ENCODE measurements at regions not wholly inside any gene's neighbourhood (a gene's known extent, or its start where the extent isn't known, plus 50 kb on each side); places are given as distances from the start of the nearest gene placed in this dataset.

GRCh38 chr3:170814822-170815221 is 55.2 kb downstream of the RPL22L1 start:
- no peaks in the 10 kb centered on the region for H3K27me3 ChIP-seq (ENCODE audit: insufficient read depth, low read length, poor library complexity, severe bottlenecking)
- peak overlapping the region; percentile 17 for H3K4me2 ChIP-seq (ENCODE audit: low read depth, low read length, poor library complexity, severe bottlenecking)
- H3K9me2 ChIP-seq (replicated peaks; ENCODE audit: low read depth, low read length): no peaks in the 10 kb centered on the region
- H2AFZ ChIP-seq (ENCODE audit: low read length): peak overlapping the region; percentile 46; the same call in 1 of the 2 replicates
- H3F3A ChIP-seq (ENCODE audit: low read depth): no peaks in the 10 kb centered on the region
- no peaks in the 10 kb centered on the region for H4K20me1 ChIP-seq (ENCODE audit: insufficient read depth, low read length, poor library complexity, severe bottlenecking)
- H3K9ac ChIP-seq (ENCODE audit: low read depth, low read length, poor library complexity, severe bottlenecking): no peak overlapping the region
- no peak for TF ChIP-seq EZH2phosphoT487 (IDR thresholded peaks at IDR 0.05; ENCODE audit: borderline replicate concordance)
- TF ChIP-seq CTCF (conservative IDR thresholded peaks at IDR 0.05; ENCODE audit: low read length): no peak
- no peaks in the 10 kb centered on the region for H3K9me3 ChIP-seq (ENCODE audit: insufficient read depth, low read depth, low read length)
- H3K36me3 ChIP-seq (ENCODE audit: insufficient read depth, low read length): no peaks in the 10 kb centered on the region
- H3K4me1 ChIP-seq (ENCODE audit: insufficient read depth, low read length, poor library complexity, severe bottlenecking): peaks cover 32% of the 10 kb centered on the region
- no peaks in the 10 kb centered on the region for H3K79me2 ChIP-seq (ENCODE audit: insufficient read depth, low read length)
- no peak overlapping the region for H3K4me3 ChIP-seq (ENCODE audit: low read length, poor library complexity, severe bottlenecking)

- Histone ChIP-seq H4K20me1 (ENCODE audit: insufficient read depth, low read length, poor library complexity, severe bottlenecking) (no peaks in the 10 kb centered on the region), H3K4me3 (ENCODE audit: low read length, poor library complexity, severe bottlenecking) (no peak overlapping the region), H3K9me3 (ENCODE audit: insufficient read depth, low read depth, low read length) (no peaks in the 10 kb centered on the region), H3K4me1 (ENCODE audit: insufficient read depth, low read length, poor library complexity, severe bottlenecking) (peaks cover 32% of the 10 kb centered on the region), H3K79me2 (ENCODE audit: insufficient read depth, low read length) (no peaks in the 10 kb centered on the region), H3K9ac (ENCODE audit: low read depth, low read length, poor library complexity, severe bottlenecking) (peak overlapping the region; percentile 24), H2AFZ (ENCODE audit: low read length) (peak overlapping the region; percentile 62), H3K9me2 (replicated peaks; ENCODE audit: low read depth, low read length) (no peaks in the 10 kb centered on the region), H3K36me3 (ENCODE audit: insufficient read depth, low read length) (no peaks in the 10 kb centered on the region), H3K27me3 (ENCODE audit: insufficient read depth, low read length, poor library complexity, severe bottlenecking) (no peaks in the 10 kb centered on the region), H3F3A (ENCODE audit: low read depth) (no peaks in the 10 kb centered on the region), H3K4me2 (ENCODE audit: low read depth, low read length, poor library complexity, severe bottlenecking) (no peak overlapping the region)
- TF ChIP-seq CTCF (conservative IDR thresholded peaks at IDR 0.05; ENCODE audit: low read length): no peak
- TF ChIP-seq EZH2phosphoT487 (IDR thresholded peaks at IDR 0.05; ENCODE audit: borderline replicate concordance): no peak
Observed at GRCh38 chr3:170813266-170813665, 56.7 kb downstream of the RPL22L1 start.

- no peaks in the 10 kb centered on the region for H3K9me3 ChIP-seq (ENCODE audit: insufficient read depth, low read depth, low read length)
- peak overlapping the region; percentile 62 for H2AFZ ChIP-seq (ENCODE audit: low read length)
- peak; percentile 99 for TF ChIP-seq CTCF (conservative IDR thresholded peaks at IDR 0.05; ENCODE audit: low read length)
- TF ChIP-seq EZH2phosphoT487 (IDR thresholded peaks at IDR 0.05; ENCODE audit: borderline replicate concordance): no peak
- no peak overlapping the region for H3K4me2 ChIP-seq (ENCODE audit: low read depth, low read length, poor library complexity, severe bottlenecking)
- no peak overlapping the region for H3K4me3 ChIP-seq (ENCODE audit: low read length, poor library complexity, severe bottlenecking)
- no peaks in the 10 kb centered on the region for H4K20me1 ChIP-seq (ENCODE audit: insufficient read depth, low read length, poor library complexity, severe bottlenecking)
- H3K79me2 ChIP-seq (ENCODE audit: insufficient read depth, low read length): no peaks in the 10 kb centered on the region
- H3K4me1 ChIP-seq (ENCODE audit: insufficient read depth, low read length, poor library complexity, severe bottlenecking): peaks cover 32% of the 10 kb centered on the region
- no peak overlapping the region for H3K9ac ChIP-seq (ENCODE audit: low read depth, low read length, poor library complexity, severe bottlenecking)
- no peaks in the 10 kb centered on the region for H3F3A ChIP-seq (ENCODE audit: low read depth)
- H3K9me2 ChIP-seq (replicated peaks; ENCODE audit: low read depth, low read length): no peaks in the 10 kb centered on the region
- no peaks in the 10 kb centered on the region for H3K27me3 ChIP-seq (ENCODE audit: insufficient read depth, low read length, poor library complexity, severe bottlenecking)
- no peaks in the 10 kb centered on the region for H3K36me3 ChIP-seq (ENCODE audit: insufficient read depth, low read length)
Observed at GRCh38 chr3:170811928-170812591, 57.9 kb downstream of the RPL22L1 start.
